Neutrophil (primary cell): ENCODE measurements at regions not wholly inside any gene's neighbourhood (a gene's known extent, or its start where the extent isn't known, plus 50 kb on each side); places are given as distances from the start of the nearest gene placed in this dataset.

Experiments
- H3K27ac ChIP-seq: fragments of 200-600 bp; sonication (generic); 2 replicates; pipeline ENCODE4 v1.5.1; 2016; ENCODE audit warnings: mild to moderate bottlenecking, moderate library complexity
- H3K27me3 ChIP-seq: fragments of 200-600 bp; sonication (generic); 2 replicates; pipeline ENCODE4 v1.6.0; 2016; ENCODE audit warnings: mild to moderate bottlenecking
- H3K36me3 ChIP-seq: fragments of 200-600 bp; sonication (generic); 2 replicates; pipeline ENCODE4 v1.5.1; 2017
- H3K4me1 ChIP-seq, 2 experiments: fragments of 200-600 bp in 1 of 2; sonication (generic) in 1 of 2; 1 replicate in 1 of 2; 2 replicates in 1 of 2; pipeline versions ENCODE4 v1.5.1 to v1.6.1; 2013 to 2016; ENCODE audit warnings: low read depth in 1 of 2, low read length in 1 of 2, mild to moderate bottlenecking in 1 of 2, moderate library complexity in 1 of 2; ENCODE audit not compliant: control insufficient read depth in 1 of 2, insufficient read depth in 1 of 2
- H3K4me3 ChIP-seq, 2 experiments: fragments of 200-600 bp in 1 of 2; sonication (generic) in 1 of 2; 1 replicate in 1 of 2; 2 replicates in 1 of 2; pipeline ENCODE4 v1.5.1; 2013 to 2016; ENCODE audit warnings: low read depth in 1 of 2, low read length in 1 of 2, mild to moderate bottlenecking in 1 of 2, moderate library complexity in 1 of 2
- H3K9me3 ChIP-seq: fragments of 200-600 bp; sonication (generic); 2 replicates; pipeline ENCODE4 v1.5.1; 2016
- CTCF ChIP-seq: fragments of 200-600 bp; sonication (generic); IDR thresholded peaks from 2 replicates; pipeline ENCODE4 v1.5.1; 2016; ENCODE audit warnings: antibody characterized with exemption

GRCh38 chr5:167908606-167909005 is 382.8 kb upstream of the WWC1 start:
- no peak for TF ChIP-seq CTCF
- Histone ChIP-seq H3K9me3 (no peaks in the 10 kb centered on the region), H3K36me3 (no peaks in the 10 kb centered on the region), H3K27ac (no peak overlapping the region), H3K4me1 (no peaks in the 10 kb centered on the region), H3K27me3 (peaks cover 2% of the 10 kb centered on the region), H3K4me3 (no peak overlapping the region)

- H3K9me3 ChIP-seq: no peaks in the 10 kb centered on the region
- TF ChIP-seq CTCF: no peak
- H3K27me3 ChIP-seq: no peaks in the 10 kb centered on the region
- H3K27ac ChIP-seq: no peak overlapping the region
- H3K4me3 ChIP-seq: no peak overlapping the region
- H3K36me3 ChIP-seq: no peaks in the 10 kb centered on the region
- H3K4me1 ChIP-seq: no peaks in the 10 kb centered on the region
These were observed 378.3 kb upstream of the WWC1 start for GRCh38 chr5:167912941-167913665.

GRCh38 chr5:167915237-167915636 is 376.2 kb upstream of the WWC1 start:
- no peaks in the 10 kb centered on the region for H3K4me1 ChIP-seq
- no peak overlapping the region for H3K27ac ChIP-seq
- no peak for TF ChIP-seq CTCF
- H3K27me3 ChIP-seq: no peaks in the 10 kb centered on the region
- no peaks in the 10 kb centered on the region for H3K9me3 ChIP-seq
- H3K36me3 ChIP-seq: no peaks in the 10 kb centered on the region
- no peak overlapping the region for H3K4me3 ChIP-seq

- H3K4me1 ChIP-seq: no peaks in the 10 kb centered on the region
- no peak overlapping the region for H3K4me3 ChIP-seq
- no peaks in the 10 kb centered on the region for H3K36me3 ChIP-seq
- no peaks in the 10 kb centered on the region for H3K27me3 ChIP-seq
- no peaks in the 10 kb centered on the region for H3K9me3 ChIP-seq
- no peak for TF ChIP-seq CTCF
- no peak overlapping the region for H3K27ac ChIP-seq
These were observed 375.2 kb upstream of the WWC1 start for GRCh38 chr5:167916261-167916691.

GRCh38 chr5:167916706-167917105 is 374.7 kb upstream of the WWC1 start:
- no peaks in the 10 kb centered on the region for H3K4me1 ChIP-seq
- H3K27ac ChIP-seq: no peak overlapping the region

More at GRCh38 chr5:167916706-167917105, 374.7 kb upstream of the WWC1 start:
- Histone ChIP-seq H3K27me3 (no peaks in the 10 kb centered on the region), H3K9me3 (no peaks in the 10 kb centered on the region), H3K36me3 (no peaks in the 10 kb centered on the region), H3K4me3 (no peak overlapping the region)
- no peak for TF ChIP-seq CTCF
